ENCODE measurements at regions not wholly inside any gene's neighbourhood (a gene's known extent, or its start where the extent isn't known, plus 50 kb on each side); places are given as distances from the start of the nearest gene placed in this dataset.

GRCh38 chr9:85347541-85347940, 394.2 kb downstream of the AGTPBP1 start:
- no peaks in the 10 kb centered on the region for H3K9me2 ChIP-seq (replicated peaks; ENCODE audit: low read depth, low read length)
- H3K27me3 ChIP-seq (ENCODE audit: insufficient read depth, low read length, poor library complexity, severe bottlenecking): no peaks in the 10 kb centered on the region
- no peaks in the 10 kb centered on the region for H4K20me1 ChIP-seq (ENCODE audit: insufficient read depth, low read length, poor library complexity, severe bottlenecking)
- H3K9me3 ChIP-seq (ENCODE audit: insufficient read depth, low read depth, low read length): no peaks in the 10 kb centered on the region
- H3K9ac ChIP-seq (ENCODE audit: low read depth, low read length, poor library complexity, severe bottlenecking): no peak overlapping the region
- H3F3A ChIP-seq (ENCODE audit: low read depth): no peaks in the 10 kb centered on the region
- no peaks in the 10 kb centered on the region for H3K36me3 ChIP-seq (ENCODE audit: insufficient read depth, low read length)
- H2AFZ ChIP-seq (ENCODE audit: low read length): no peak overlapping the region
- no peak overlapping the region for H3K4me2 ChIP-seq (ENCODE audit: low read depth, low read length, poor library complexity, severe bottlenecking)
- H3K79me2 ChIP-seq (ENCODE audit: insufficient read depth, low read length): no peaks in the 10 kb centered on the region
- no peaks in the 10 kb centered on the region for H3K4me1 ChIP-seq (ENCODE audit: insufficient read depth, low read length, poor library complexity, severe bottlenecking)
- no peak overlapping the region for H3K4me3 ChIP-seq (ENCODE audit: low read length, poor library complexity, severe bottlenecking)
- TF ChIP-seq CTCF (conservative IDR thresholded peaks at IDR 0.05; ENCODE audit: low read length): no peak
- TF ChIP-seq EZH2phosphoT487 (IDR thresholded peaks at IDR 0.05; ENCODE audit: borderline replicate concordance): no peak

- Histone ChIP-seq H3K27me3 (ENCODE audit: insufficient read depth, low read length, poor library complexity, severe bottlenecking) (no peaks in the 10 kb centered on the region), H3F3A (ENCODE audit: low read depth) (no peaks in the 10 kb centered on the region), H3K4me3 (ENCODE audit: low read length, poor library complexity, severe bottlenecking) (no peak overlapping the region), H3K9ac (ENCODE audit: low read depth, low read length, poor library complexity, severe bottlenecking) (no peak overlapping the region), H3K9me3 (ENCODE audit: insufficient read depth, low read depth, low read length) (no peaks in the 10 kb centered on the region), H2AFZ (ENCODE audit: low read length) (no peak overlapping the region), H4K20me1 (ENCODE audit: insufficient read depth, low read length, poor library complexity, severe bottlenecking) (no peaks in the 10 kb centered on the region), H3K79me2 (ENCODE audit: insufficient read depth, low read length) (no peaks in the 10 kb centered on the region), H3K4me1 (ENCODE audit: insufficient read depth, low read length, poor library complexity, severe bottlenecking) (no peaks in the 10 kb centered on the region), H3K36me3 (ENCODE audit: insufficient read depth, low read length) (no peaks in the 10 kb centered on the region), H3K9me2 (replicated peaks; ENCODE audit: low read depth, low read length) (no peaks in the 10 kb centered on the region), H3K4me2 (ENCODE audit: low read depth, low read length, poor library complexity, severe bottlenecking) (no peak overlapping the region)
- no peak for TF ChIP-seq CTCF (conservative IDR thresholded peaks at IDR 0.05; ENCODE audit: low read length)
- no peak for TF ChIP-seq EZH2phosphoT487 (IDR thresholded peaks at IDR 0.05; ENCODE audit: borderline replicate concordance)
Observed at GRCh38 chr9:85344901-85345300, 396.9 kb downstream of the AGTPBP1 start.

- no peak overlapping the region for H3K4me3 ChIP-seq (ENCODE audit: low read length, poor library complexity, severe bottlenecking)
- H3K9me2 ChIP-seq (replicated peaks; ENCODE audit: low read depth, low read length): no peaks in the 10 kb centered on the region
- no peaks in the 10 kb centered on the region for H3F3A ChIP-seq (ENCODE audit: low read depth)
- TF ChIP-seq EZH2phosphoT487 (IDR thresholded peaks at IDR 0.05; ENCODE audit: borderline replicate concordance): no peak
- TF ChIP-seq CTCF (conservative IDR thresholded peaks at IDR 0.05; ENCODE audit: low read length): no peak
- H3K4me2 ChIP-seq (ENCODE audit: low read depth, low read length, poor library complexity, severe bottlenecking): no peak overlapping the region
- H2AFZ ChIP-seq (ENCODE audit: low read length): no peak overlapping the region
- no peaks in the 10 kb centered on the region for H3K9me3 ChIP-seq (ENCODE audit: insufficient read depth, low read depth, low read length)
- no peaks in the 10 kb centered on the region for H3K27me3 ChIP-seq (ENCODE audit: insufficient read depth, low read length, poor library complexity, severe bottlenecking)
- no peaks in the 10 kb centered on the region for H3K79me2 ChIP-seq (ENCODE audit: insufficient read depth, low read length)
- no peaks in the 10 kb centered on the region for H3K36me3 ChIP-seq (ENCODE audit: insufficient read depth, low read length)
- no peak overlapping the region for H3K9ac ChIP-seq (ENCODE audit: low read depth, low read length, poor library complexity, severe bottlenecking)
- no peaks in the 10 kb centered on the region for H4K20me1 ChIP-seq (ENCODE audit: insufficient read depth, low read length, poor library complexity, severe bottlenecking)
- H3K4me1 ChIP-seq (ENCODE audit: insufficient read depth, low read length, poor library complexity, severe bottlenecking): no peaks in the 10 kb centered on the region
Observed at GRCh38 chr9:85339338-85339737, 402.4 kb downstream of the AGTPBP1 start.

Measured in Loucy (cell line).